ENCODE measurements at regions not wholly inside any gene's neighbourhood (a gene's known extent, or its start where the extent isn't known, plus 50 kb on each side); places are given as distances from the start of the nearest gene placed in this dataset.
A peak's percentile ranks its signal among the peaks of the same experiment; 100 is the strongest.

GRCh38 chr15:47355759-47356158 is 361.5 kb upstream of the SEMA6D start:
- DNase-seq = no peak

GRCh38 chr15:47356297-47356696 is 361.0 kb upstream of the SEMA6D start:
- DNase-seq = no peak

GRCh38 chr15:47358876-47359275 is 358.4 kb upstream of the SEMA6D start:
- no peak for DNase-seq

DNA sequence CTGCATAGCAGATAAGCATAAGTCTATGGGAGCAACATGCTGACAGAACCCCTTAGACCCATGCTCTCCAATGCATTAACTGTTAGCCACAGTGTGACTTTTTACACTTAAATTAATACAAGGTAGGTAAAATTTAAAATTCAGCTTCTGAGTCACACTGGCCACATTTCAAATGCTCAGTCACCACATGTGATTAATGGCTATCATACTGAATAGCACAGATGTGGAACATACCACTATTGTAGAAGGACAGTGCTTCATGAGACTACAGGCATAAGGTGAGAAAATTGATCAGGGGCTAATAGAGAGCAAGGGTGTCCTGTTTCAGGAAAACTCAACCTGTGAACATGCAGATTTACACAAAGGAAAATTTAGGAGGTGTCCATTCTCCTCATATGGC is 357.0 kb upstream of the SEMA6D start:
- no peak for DNase-seq

DNA sequence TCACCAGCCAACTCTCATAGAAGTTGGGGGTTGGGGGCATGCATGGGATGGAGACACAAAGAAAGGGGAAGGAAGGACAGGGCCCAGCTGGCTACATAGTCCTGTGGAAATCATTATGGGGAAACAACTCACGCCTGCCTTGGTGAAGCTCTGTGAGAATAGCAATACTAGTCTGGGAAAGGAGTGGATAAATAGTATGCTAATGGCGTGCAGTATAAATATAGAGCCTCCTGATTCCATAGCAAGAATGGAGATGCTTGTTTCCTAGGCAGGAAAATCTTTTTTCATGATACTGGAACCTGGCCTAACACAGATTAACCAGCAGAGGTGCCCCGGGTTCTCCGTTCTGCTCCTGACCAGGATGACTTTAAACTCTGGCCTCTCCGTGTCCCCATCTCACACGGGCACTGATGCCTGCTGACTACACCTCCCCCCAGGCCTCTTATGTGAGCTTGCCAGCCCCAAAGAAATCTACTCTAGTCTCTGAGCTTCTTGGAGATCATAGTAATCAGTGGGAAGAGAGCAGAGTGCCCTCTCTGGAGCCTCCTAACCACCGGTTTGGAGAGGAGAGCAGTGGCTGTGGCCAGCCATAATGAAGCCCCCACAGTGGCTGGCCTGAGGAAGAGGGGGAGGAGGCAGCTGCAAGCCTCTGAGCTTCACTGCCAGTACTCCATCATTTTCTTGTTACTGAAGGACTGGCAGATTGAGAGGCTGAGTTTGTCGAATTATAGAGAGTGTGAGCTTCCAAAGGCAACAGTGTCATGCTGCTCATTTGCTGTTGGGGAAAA is 355.0 kb upstream of the SEMA6D start:
- no peak for DNase-seq

- DNase-seq = no peak
Observed at GRCh38 chr15:47363653-47364052, 353.7 kb upstream of the SEMA6D start.

- DNase-seq = no peak
Observed at GRCh38 chr15:47364230-47365141, 352.8 kb upstream of the SEMA6D start.

DNA sequence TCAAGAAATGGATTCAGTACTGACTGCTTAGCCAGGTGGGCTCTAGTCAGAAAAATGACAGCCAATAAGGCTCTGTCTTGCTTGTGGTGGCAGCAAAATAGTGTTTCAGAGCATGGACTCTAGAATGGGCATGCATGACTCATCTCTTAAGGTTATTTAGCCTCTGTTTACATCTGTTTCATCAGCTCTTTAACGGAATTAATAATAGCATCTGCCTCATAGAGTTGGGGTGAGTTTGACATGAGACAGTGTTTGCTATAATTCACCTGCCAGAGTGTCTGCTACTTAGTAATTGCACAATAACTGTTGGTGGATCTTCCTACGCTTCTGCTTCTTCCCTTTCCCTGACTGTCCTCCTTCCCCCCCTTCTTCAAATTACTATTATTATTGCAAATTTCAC is 350.4 kb upstream of the SEMA6D start:
- DNase-seq = no peak

- no peak for DNase-seq
Observed at GRCh38 chr15:47367726-47368390, 349.4 kb upstream of the SEMA6D start.

DNA sequence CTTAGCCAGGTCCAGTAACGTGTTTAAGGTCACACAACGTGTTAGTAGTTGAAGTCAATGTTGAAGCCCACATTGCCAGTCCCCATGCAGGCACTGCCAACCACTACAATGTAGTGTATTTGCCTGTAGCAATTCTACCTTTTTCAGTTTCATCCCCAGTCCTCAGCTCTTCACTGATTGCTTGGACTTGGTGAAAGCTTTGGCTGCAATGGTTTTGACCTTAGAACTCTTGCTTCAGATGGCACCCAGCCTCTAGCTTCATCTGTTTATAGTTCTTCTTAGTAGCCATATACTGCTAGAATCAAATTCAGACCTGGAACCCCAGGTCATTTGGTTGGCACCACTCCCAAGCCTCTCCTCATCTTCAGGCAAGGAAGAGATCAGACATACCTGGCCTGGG is 345.4 kb upstream of the SEMA6D start:
- no peak for DNase-seq

DNA sequence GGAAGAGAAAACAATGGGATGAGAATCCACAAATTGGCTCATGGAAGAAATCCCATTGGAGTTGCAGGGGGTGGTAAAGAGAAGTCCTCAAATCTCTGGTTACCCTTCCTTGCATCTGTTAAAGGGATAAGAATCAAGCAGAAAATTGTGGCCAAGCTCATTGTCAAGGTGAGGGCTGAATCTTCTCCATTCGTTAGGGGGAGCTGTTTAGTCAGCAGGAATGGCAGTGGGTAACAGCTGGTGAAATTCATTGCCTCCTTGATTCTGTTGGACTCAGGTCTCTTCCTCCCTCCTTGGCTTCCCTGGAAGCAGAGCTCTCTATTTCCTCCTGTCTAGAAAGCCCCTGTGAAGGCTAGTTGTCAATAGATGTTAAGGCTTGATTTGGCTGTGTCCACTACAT is 343.1 kb upstream of the SEMA6D start:
- peak; percentile 37 for DNase-seq

DNA sequence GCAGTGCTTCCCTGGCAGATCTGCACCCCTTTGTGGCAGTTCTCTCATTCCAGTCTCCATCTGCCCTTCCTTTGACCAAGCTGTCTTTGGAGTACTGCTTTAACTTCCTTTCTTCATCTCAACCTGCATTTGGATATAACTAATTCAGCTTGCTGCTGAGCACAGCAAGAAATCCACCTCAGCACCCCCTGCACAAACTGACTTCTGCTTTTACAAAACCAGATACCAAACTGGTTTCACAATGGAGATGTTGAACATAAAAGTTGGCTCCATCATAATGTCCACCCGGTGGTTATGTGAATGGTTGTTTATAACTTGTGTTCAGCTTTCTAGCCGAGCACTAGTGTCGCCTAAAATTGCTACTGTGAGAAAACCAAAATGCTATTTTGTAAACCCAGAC is 341.1 kb upstream of the SEMA6D start:
- no peak for DNase-seq

GRCh38 chr15:47377465-47377864 is 339.8 kb upstream of the SEMA6D start:
- no peak for DNase-seq

DNA sequence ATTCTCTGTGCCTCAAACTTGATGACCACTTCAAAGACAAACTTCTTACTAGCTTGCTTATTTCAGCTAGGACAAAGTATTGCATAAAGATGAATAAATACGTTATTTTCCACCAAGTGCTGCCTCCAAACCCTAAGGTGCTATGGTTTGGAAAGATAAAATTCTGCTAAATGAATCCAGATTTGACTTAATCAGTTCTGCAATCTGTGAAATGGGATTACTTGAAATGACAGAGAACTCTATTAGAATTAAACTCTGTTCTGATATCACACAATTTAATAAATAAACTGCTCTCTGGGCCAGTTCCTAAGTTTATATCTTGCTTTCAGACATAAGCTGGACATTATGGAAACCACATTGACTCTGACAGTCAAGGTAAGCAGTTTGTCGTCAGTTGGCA is 338.8 kb upstream of the SEMA6D start:
- no peak for DNase-seq

- no peak for DNase-seq
Observed at GRCh38 chr15:47383102-47383501, 334.2 kb upstream of the SEMA6D start.

DNA sequence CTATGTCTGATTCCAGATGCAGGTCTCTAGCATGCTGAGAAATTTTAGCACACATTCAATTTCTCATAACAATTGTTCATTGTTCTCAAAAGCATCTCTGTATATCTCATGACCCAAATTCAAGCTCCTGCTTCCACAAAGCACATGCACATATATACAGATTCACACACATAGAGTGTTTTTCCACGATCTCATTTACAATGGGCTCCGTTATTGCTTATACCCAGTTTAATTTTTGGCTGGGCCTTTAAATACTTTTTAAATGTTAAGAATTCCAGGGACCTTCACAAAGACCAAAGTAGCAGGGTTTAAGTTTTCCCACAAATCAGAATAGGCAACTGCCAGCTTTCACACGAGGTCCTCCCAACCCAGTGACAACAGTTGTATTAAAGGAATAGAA is 333.5 kb upstream of the SEMA6D start:
- no peak for DNase-seq

GRCh38 chr15:47384341-47384740 is 333.0 kb upstream of the SEMA6D start:
- DNase-seq = peak; percentile 90

GRCh38 chr15:47384776-47385175 is 332.5 kb upstream of the SEMA6D start:
- no peak for DNase-seq

DNA sequence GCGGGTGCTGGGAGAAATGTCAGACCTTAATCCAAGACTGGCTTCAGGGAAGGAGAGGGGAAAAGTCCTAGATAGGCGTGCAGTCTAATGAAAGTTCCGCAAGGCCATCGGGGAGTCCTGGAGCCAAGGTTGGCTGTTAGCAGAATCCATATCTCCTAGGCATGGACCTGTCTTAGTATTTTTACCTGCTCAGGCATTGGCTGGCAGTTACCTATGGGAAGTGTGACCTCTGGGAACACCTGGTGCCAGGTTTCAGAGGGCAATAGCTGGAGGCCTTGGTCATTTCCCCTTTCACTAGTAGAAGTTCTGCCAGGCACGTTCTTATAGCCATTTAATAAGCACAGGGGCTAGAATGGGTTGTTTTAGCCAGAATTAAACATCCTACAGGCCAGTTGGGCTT is 330.8 kb upstream of the SEMA6D start:
- DNase-seq = no peak

DNA sequence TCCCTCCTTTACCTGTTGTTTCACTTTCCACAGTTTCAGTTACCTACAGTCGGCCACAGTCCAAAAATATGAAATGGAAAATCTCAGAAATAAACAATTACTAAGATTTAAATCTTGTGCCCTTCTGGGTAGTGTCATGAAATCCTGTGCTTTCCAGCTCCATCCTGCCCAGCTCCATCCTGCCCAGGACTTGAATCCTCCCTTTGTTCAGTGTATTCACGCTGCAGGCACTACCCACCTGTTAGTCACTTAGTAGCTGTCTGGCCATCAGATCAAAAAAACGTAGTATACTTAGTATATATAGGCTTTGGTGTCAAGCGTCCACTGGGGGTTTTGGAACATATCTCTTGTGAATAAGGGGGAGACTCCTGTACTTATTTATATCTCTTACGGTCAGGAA is 329.0 kb upstream of the SEMA6D start:
- no peak for DNase-seq

- no peak for DNase-seq
Observed at GRCh38 chr15:47390208-47390765, 327.0 kb upstream of the SEMA6D start.

- no peak for DNase-seq
Observed at GRCh38 chr15:47394286-47394809, 323.0 kb upstream of the SEMA6D start.

- no peak for DNase-seq
Observed at GRCh38 chr15:47395076-47395475, 322.2 kb upstream of the SEMA6D start.
